Tibial nerve (tissue), 4 donors: ENCODE measurements at regions not wholly inside any gene's neighbourhood (a gene's known extent, or its start where the extent isn't known, plus 50 kb on each side); places are given as distances from the start of the nearest gene placed in this dataset.

Experiments used
- EP300 ChIP-seq, 2 donors: sonication (generic); formaldehyde crosslinking; IDR thresholded peaks; one replicate each; pipeline ENCODE4 v1.6.1; 2017; ENCODE audit warnings: antibody characterized with exemption in 2 of 2, mild to moderate bottlenecking in 1 of 2
- TF ChIP-seq, protein P1 (sequence below), 5 experiments: fragments of 200-600 bp in 3 of 5; fragments of 450-650 bp in 2 of 5; sonication (generic) in 3 of 5; IDR thresholded peaks; one replicate each; pipeline ENCODE4 v1.5.1; 2016 to 2019; ENCODE audit warnings: antibody characterized with exemption in 5 of 5, mild to moderate bottlenecking in 3 of 5, moderate library complexity in 2 of 5

- no peak for TF ChIP-seq EP300 (IDR thresholded peaks at IDR 0.05)
- TF ChIP-seq, protein P1, sequence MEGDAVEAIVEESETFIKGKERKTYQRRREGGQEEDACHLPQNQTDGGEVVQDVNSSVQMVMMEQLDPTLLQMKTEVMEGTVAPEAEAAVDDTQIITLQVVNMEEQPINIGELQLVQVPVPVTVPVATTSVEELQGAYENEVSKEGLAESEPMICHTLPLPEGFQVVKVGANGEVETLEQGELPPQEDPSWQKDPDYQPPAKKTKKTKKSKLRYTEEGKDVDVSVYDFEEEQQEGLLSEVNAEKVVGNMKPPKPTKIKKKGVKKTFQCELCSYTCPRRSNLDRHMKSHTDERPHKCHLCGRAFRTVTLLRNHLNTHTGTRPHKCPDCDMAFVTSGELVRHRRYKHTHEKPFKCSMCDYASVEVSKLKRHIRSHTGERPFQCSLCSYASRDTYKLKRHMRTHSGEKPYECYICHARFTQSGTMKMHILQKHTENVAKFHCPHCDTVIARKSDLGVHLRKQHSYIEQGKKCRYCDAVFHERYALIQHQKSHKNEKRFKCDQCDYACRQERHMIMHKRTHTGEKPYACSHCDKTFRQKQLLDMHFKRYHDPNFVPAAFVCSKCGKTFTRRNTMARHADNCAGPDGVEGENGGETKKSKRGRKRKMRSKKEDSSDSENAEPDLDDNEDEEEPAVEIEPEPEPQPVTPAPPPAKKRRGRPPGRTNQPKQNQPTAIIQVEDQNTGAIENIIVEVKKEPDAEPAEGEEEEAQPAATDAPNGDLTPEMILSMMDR (IDR thresholded peaks at IDR 0.05): no peak
These were observed 854.2 kb downstream of the SI start for GRCh38 chr3:164224126-164224525.
